SU-DHL-6 (cell line): ENCODE measurements at regions not wholly inside any gene's neighbourhood (a gene's known extent, or its start where the extent isn't known, plus 50 kb on each side); places are given as distances from the start of the nearest gene placed in this dataset.

Source experiments
- EZH2phosphoT487 ChIP-seq: fragments of 200-600 bp; sonication (generic), shearing (Covaris generic); conservative IDR thresholded peaks from 2 replicates; pipeline ENCODE4 v1.6.1; 2018; ENCODE audit warnings: mild to moderate bottlenecking, antibody characterized with exemption, low read length, moderate library complexity, mixed read lengths
- TF ChIP-seq, protein P1 (sequence below): fragments of 200-600 bp; sonication (generic); IDR thresholded peaks from one replicate; pipeline ENCODE4 v1.5.1; 2017; ENCODE audit warnings: antibody characterized with exemption, mild to moderate bottlenecking, low read length, moderate library complexity; ENCODE audit not compliant: insufficient read depth, poor library complexity, severe bottlenecking

DNA sequence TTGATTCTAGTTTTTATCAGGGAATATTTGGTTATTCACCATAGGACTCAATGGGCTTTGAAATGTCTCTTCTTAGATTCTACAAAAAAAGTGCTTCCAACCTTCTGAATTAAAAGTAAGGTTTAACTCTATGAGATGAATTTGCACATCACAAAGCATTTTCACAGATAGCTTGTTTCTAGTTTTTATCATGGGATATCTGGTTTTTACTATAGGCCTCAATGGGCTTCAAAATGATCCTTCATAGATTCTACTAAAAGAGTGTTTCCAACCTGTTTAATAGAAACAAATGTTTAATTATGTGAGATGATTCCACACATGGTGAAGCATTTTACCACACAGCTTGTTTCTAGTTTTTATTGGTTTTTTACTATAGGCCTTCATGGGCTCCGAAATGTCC, 560.7 kb downstream of the KCNJ18 start:
- TF ChIP-seq, protein P1, sequence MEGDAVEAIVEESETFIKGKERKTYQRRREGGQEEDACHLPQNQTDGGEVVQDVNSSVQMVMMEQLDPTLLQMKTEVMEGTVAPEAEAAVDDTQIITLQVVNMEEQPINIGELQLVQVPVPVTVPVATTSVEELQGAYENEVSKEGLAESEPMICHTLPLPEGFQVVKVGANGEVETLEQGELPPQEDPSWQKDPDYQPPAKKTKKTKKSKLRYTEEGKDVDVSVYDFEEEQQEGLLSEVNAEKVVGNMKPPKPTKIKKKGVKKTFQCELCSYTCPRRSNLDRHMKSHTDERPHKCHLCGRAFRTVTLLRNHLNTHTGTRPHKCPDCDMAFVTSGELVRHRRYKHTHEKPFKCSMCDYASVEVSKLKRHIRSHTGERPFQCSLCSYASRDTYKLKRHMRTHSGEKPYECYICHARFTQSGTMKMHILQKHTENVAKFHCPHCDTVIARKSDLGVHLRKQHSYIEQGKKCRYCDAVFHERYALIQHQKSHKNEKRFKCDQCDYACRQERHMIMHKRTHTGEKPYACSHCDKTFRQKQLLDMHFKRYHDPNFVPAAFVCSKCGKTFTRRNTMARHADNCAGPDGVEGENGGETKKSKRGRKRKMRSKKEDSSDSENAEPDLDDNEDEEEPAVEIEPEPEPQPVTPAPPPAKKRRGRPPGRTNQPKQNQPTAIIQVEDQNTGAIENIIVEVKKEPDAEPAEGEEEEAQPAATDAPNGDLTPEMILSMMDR = no peak
- no peak for TF ChIP-seq EZH2phosphoT487
